ENCODE measurements at regions not wholly inside any gene's neighbourhood (a gene's known extent, or its start where the extent isn't known, plus 50 kb on each side); places are given as distances from the start of the nearest gene placed in this dataset.

GRCh38 chr11:121722431-121723245 lies 269.9 kb upstream of the SORL1-AS1 start:
- H3K27ac ChIP-seq (ENCODE audit: low read length) = no peak overlapping the region
- H3K4me1 ChIP-seq (ENCODE audit: insufficient read depth, low read length) = peaks cover 5% of the 10 kb centered on the region; the same call in 1 of the 2 replicates
- peaks cover 5% of the 10 kb centered on the region for H3K9me3 ChIP-seq (ENCODE audit: insufficient read depth, low read depth, low read length)
- peak overlapping the region; percentile 69 for H3K4me3 ChIP-seq (ENCODE audit: low read length)
- peaks cover 30% of the 10 kb centered on the region for H3K27me3 ChIP-seq (ENCODE audit: insufficient read depth, low read length)
- no peaks in the 10 kb centered on the region for H3K36me3 ChIP-seq (ENCODE audit: insufficient read depth, low read depth, low read length)
- peak overlapping the region; percentile 54; the same call in 1 of the 2 replicates for H3K9ac ChIP-seq (ENCODE audit: low read depth, low read length)

- H3K9ac ChIP-seq (ENCODE audit: low read depth, low read length) = peak overlapping the region; percentile 54; the same call in 1 of the 2 replicates
- H3K27ac ChIP-seq (ENCODE audit: low read length) = no peak overlapping the region
- peaks cover 30% of the 10 kb centered on the region for H3K27me3 ChIP-seq (ENCODE audit: insufficient read depth, low read length)
- peaks cover 5% of the 10 kb centered on the region; the same call in 1 of the 2 replicates for H3K4me1 ChIP-seq (ENCODE audit: insufficient read depth, low read length)
- no peaks in the 10 kb centered on the region for H3K36me3 ChIP-seq (ENCODE audit: insufficient read depth, low read depth, low read length)
- H3K9me3 ChIP-seq (ENCODE audit: insufficient read depth, low read depth, low read length) = peaks cover 5% of the 10 kb centered on the region
- H3K4me3 ChIP-seq (ENCODE audit: low read length) = peak overlapping the region; percentile 69; the same call in 1 of the 2 replicates
These were observed 269.2 kb upstream of the SORL1-AS1 start for GRCh38 chr11:121721961-121722360.

GRCh38 chr11:121721448-121721847 lies 268.7 kb upstream of the SORL1-AS1 start:
- no peaks in the 10 kb centered on the region for H3K36me3 ChIP-seq (ENCODE audit: insufficient read depth, low read depth, low read length)
- no peak overlapping the region for H3K4me3 ChIP-seq (ENCODE audit: low read length)
- H3K27ac ChIP-seq (ENCODE audit: low read length) = no peak overlapping the region
- H3K9me3 ChIP-seq (ENCODE audit: insufficient read depth, low read depth, low read length) = peaks cover 5% of the 10 kb centered on the region
- no peak overlapping the region for H3K9ac ChIP-seq (ENCODE audit: low read depth, low read length)
- H3K27me3 ChIP-seq (ENCODE audit: insufficient read depth, low read length) = peaks cover 30% of the 10 kb centered on the region
- peaks cover 5% of the 10 kb centered on the region; the same call in 1 of the 2 replicates for H3K4me1 ChIP-seq (ENCODE audit: insufficient read depth, low read length)

GRCh38 chr11:121717296-121717695 lies 264.5 kb upstream of the SORL1-AS1 start:
- Histone ChIP-seq H3K36me3 (ENCODE audit: insufficient read depth, low read depth, low read length) (no peaks in the 10 kb centered on the region), H3K27ac (ENCODE audit: low read length) (no peak overlapping the region), H3K4me3 (ENCODE audit: low read length) (no peak overlapping the region), H3K9ac (ENCODE audit: low read depth, low read length) (no peak overlapping the region), H3K9me3 (ENCODE audit: insufficient read depth, low read depth, low read length) (peaks cover 5% of the 10 kb centered on the region), H3K27me3 (ENCODE audit: insufficient read depth, low read length) (0 out of 2 replicates have a peak, but pooled peaks cover 4% of the 10 kb centered on the region), H3K4me1 (ENCODE audit: insufficient read depth, low read length) (no peaks in the 10 kb centered on the region; the same call in 1 of the 2 replicates)

- H3K36me3 ChIP-seq (ENCODE audit: insufficient read depth, low read depth, low read length) = no peaks in the 10 kb centered on the region
- no peak overlapping the region for H3K27ac ChIP-seq (ENCODE audit: low read length)
- H3K27me3 ChIP-seq (ENCODE audit: insufficient read depth, low read length) = no peaks in the 10 kb centered on the region
- no peak overlapping the region for H3K4me3 ChIP-seq (ENCODE audit: low read length)
- no peak overlapping the region for H3K9ac ChIP-seq (ENCODE audit: low read depth, low read length)
- no peaks in the 10 kb centered on the region for H3K4me1 ChIP-seq (ENCODE audit: insufficient read depth, low read length)
- H3K9me3 ChIP-seq (ENCODE audit: insufficient read depth, low read depth, low read length) = no peaks in the 10 kb centered on the region; the same call in 1 of the 2 replicates
These were observed 263.3 kb upstream of the SORL1-AS1 start for GRCh38 chr11:121716060-121716459.

- Histone ChIP-seq H3K36me3 (ENCODE audit: insufficient read depth, low read depth, low read length) (no peaks in the 10 kb centered on the region), H3K27ac (ENCODE audit: low read length) (no peak overlapping the region), H3K9ac (ENCODE audit: low read depth, low read length) (no peak overlapping the region), H3K9me3 (ENCODE audit: insufficient read depth, low read depth, low read length) (no peaks in the 10 kb centered on the region), H3K27me3 (ENCODE audit: insufficient read depth, low read length) (no peaks in the 10 kb centered on the region), H3K4me3 (ENCODE audit: low read length) (no peak overlapping the region), H3K4me1 (ENCODE audit: insufficient read depth, low read length) (no peaks in the 10 kb centered on the region)
These were observed 262.6 kb upstream of the SORL1-AS1 start for GRCh38 chr11:121715405-121715804.

GRCh38 chr11:121714351-121714750 lies 261.6 kb upstream of the SORL1-AS1 start:
- no peak overlapping the region for H3K27ac ChIP-seq (ENCODE audit: low read length)
- no peaks in the 10 kb centered on the region for H3K9me3 ChIP-seq (ENCODE audit: insufficient read depth, low read depth, low read length)
- no peaks in the 10 kb centered on the region for H3K27me3 ChIP-seq (ENCODE audit: insufficient read depth, low read length)
- H3K4me1 ChIP-seq (ENCODE audit: insufficient read depth, low read length) = no peaks in the 10 kb centered on the region
- no peak overlapping the region for H3K4me3 ChIP-seq (ENCODE audit: low read length)
- no peak overlapping the region for H3K9ac ChIP-seq (ENCODE audit: low read depth, low read length)
- no peaks in the 10 kb centered on the region for H3K36me3 ChIP-seq (ENCODE audit: insufficient read depth, low read depth, low read length)

- no peaks in the 10 kb centered on the region for H3K36me3 ChIP-seq (ENCODE audit: insufficient read depth, low read depth, low read length)
- H3K27ac ChIP-seq (ENCODE audit: low read length) = no peak overlapping the region
- H3K4me3 ChIP-seq (ENCODE audit: low read length) = no peak overlapping the region
- no peaks in the 10 kb centered on the region for H3K9me3 ChIP-seq (ENCODE audit: insufficient read depth, low read depth, low read length)
- no peak overlapping the region for H3K9ac ChIP-seq (ENCODE audit: low read depth, low read length)
- H3K4me1 ChIP-seq (ENCODE audit: insufficient read depth, low read length) = peaks cover 8% of the 10 kb centered on the region; the same call in 1 of the 2 replicates
- no peaks in the 10 kb centered on the region for H3K27me3 ChIP-seq (ENCODE audit: insufficient read depth, low read length)
These were observed 259.2 kb upstream of the SORL1-AS1 start for GRCh38 chr11:121711939-121712338.

GRCh38 chr11:121711236-121711635 lies 258.5 kb upstream of the SORL1-AS1 start:
- H3K4me3 ChIP-seq (ENCODE audit: low read length) = no peak overlapping the region
- no peaks in the 10 kb centered on the region for H3K27me3 ChIP-seq (ENCODE audit: insufficient read depth, low read length)
- no peak overlapping the region for H3K27ac ChIP-seq (ENCODE audit: low read length)
- H3K9me3 ChIP-seq (ENCODE audit: insufficient read depth, low read depth, low read length) = no peaks in the 10 kb centered on the region
- no peaks in the 10 kb centered on the region for H3K36me3 ChIP-seq (ENCODE audit: insufficient read depth, low read depth, low read length)
- peaks cover 8% of the 10 kb centered on the region; the same call in 1 of the 2 replicates for H3K4me1 ChIP-seq (ENCODE audit: insufficient read depth, low read length)
- H3K9ac ChIP-seq (ENCODE audit: low read depth, low read length) = no peak overlapping the region

GRCh38 chr11:121706884-121707420 lies 254.2 kb upstream of the SORL1-AS1 start:
- Histone ChIP-seq H3K9me3 (ENCODE audit: insufficient read depth, low read depth, low read length) (no peaks in the 10 kb centered on the region), H3K27me3 (ENCODE audit: insufficient read depth, low read length) (no peaks in the 10 kb centered on the region), H3K27ac (ENCODE audit: low read length) (no peak overlapping the region), H3K9ac (ENCODE audit: low read depth, low read length) (no peak overlapping the region), H3K4me1 (ENCODE audit: insufficient read depth, low read length) (peaks cover 8% of the 10 kb centered on the region; the same call in 1 of the 2 replicates), H3K4me3 (ENCODE audit: low read length) (no peak overlapping the region), H3K36me3 (ENCODE audit: insufficient read depth, low read depth, low read length) (no peaks in the 10 kb centered on the region)

GRCh38 chr11:121703201-121703600 lies 250.4 kb upstream of the SORL1-AS1 start:
- H3K9me3 ChIP-seq (ENCODE audit: insufficient read depth, low read depth, low read length) = no peaks in the 10 kb centered on the region
- no peaks in the 10 kb centered on the region for H3K36me3 ChIP-seq (ENCODE audit: insufficient read depth, low read depth, low read length)
- peaks cover 9% of the 10 kb centered on the region; the same call in 1 of the 2 replicates for H3K4me1 ChIP-seq (ENCODE audit: insufficient read depth, low read length)
- H3K27ac ChIP-seq (ENCODE audit: low read length) = no peak overlapping the region
- no peak overlapping the region for H3K9ac ChIP-seq (ENCODE audit: low read depth, low read length)
- H3K27me3 ChIP-seq (ENCODE audit: insufficient read depth, low read length) = no peaks in the 10 kb centered on the region
- no peak overlapping the region for H3K4me3 ChIP-seq (ENCODE audit: low read length)

GRCh38 chr11:121700968-121701367 lies 248.2 kb upstream of the SORL1-AS1 start:
- Histone ChIP-seq H3K4me3 (ENCODE audit: low read length) (no peak overlapping the region), H3K27me3 (ENCODE audit: insufficient read depth, low read length) (no peaks in the 10 kb centered on the region), H3K36me3 (ENCODE audit: insufficient read depth, low read depth, low read length) (no peaks in the 10 kb centered on the region), H3K27ac (ENCODE audit: low read length) (no peak overlapping the region), H3K9ac (ENCODE audit: low read depth, low read length) (no peak overlapping the region), H3K4me1 (ENCODE audit: insufficient read depth, low read length) (peaks cover 15% of the 10 kb centered on the region; the same call in 1 of the 2 replicates), H3K9me3 (ENCODE audit: insufficient read depth, low read depth, low read length) (no peaks in the 10 kb centered on the region)

Data from iPS-20b (cell line).